Epithelial cell of proximal tubule (primary cell): ENCODE measurements at regions not wholly inside any gene's neighbourhood (a gene's known extent, or its start where the extent isn't known, plus 50 kb on each side); places are given as distances from the start of the nearest gene placed in this dataset.
A peak's percentile ranks its signal among the peaks of the same experiment; 100 is the strongest.

Experiments
- DNase-seq: peaks from one replicate; pipeline ENCODE4 v3.0.0-alpha.2; 2011; ENCODE audit warnings: low read depth
- H3K4me3 ChIP-seq: 2 replicates; pipeline ENCODE4 v1.5.1; 2011; ENCODE audit warnings: low read depth, mild to moderate bottlenecking, low read length
- TF ChIP-seq, protein P1 (sequence below): conservative IDR thresholded peaks from 2 replicates; pipeline ENCODE4 v1.5.1; 2012; ENCODE audit warnings: low read depth, mild to moderate bottlenecking, low read length

DNA sequence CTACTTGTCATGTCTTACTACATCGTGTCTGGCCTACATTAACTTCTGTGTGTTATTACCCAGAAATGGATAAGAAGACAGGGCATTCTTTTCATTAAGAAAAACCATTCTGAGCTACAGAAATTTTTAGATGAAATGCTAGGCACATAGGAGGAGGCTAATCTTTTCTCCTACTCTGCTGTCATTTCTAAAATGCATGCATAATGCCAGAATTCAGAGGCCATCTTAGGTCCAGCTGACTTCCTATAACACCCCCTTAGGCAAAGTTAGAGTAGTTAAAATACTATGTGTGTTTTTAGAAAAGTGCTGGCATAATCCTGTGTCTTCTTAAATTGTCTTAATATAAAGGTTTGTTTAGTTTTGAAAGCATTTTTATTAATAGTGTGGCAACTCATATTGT lies 352.6 kb downstream of the CSNK1G3 start:
- peak overlapping the region; percentile 45 for H3K4me3 ChIP-seq
- DNase-seq: no peak
- TF ChIP-seq, protein P1, sequence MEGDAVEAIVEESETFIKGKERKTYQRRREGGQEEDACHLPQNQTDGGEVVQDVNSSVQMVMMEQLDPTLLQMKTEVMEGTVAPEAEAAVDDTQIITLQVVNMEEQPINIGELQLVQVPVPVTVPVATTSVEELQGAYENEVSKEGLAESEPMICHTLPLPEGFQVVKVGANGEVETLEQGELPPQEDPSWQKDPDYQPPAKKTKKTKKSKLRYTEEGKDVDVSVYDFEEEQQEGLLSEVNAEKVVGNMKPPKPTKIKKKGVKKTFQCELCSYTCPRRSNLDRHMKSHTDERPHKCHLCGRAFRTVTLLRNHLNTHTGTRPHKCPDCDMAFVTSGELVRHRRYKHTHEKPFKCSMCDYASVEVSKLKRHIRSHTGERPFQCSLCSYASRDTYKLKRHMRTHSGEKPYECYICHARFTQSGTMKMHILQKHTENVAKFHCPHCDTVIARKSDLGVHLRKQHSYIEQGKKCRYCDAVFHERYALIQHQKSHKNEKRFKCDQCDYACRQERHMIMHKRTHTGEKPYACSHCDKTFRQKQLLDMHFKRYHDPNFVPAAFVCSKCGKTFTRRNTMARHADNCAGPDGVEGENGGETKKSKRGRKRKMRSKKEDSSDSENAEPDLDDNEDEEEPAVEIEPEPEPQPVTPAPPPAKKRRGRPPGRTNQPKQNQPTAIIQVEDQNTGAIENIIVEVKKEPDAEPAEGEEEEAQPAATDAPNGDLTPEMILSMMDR: no peak

DNA sequence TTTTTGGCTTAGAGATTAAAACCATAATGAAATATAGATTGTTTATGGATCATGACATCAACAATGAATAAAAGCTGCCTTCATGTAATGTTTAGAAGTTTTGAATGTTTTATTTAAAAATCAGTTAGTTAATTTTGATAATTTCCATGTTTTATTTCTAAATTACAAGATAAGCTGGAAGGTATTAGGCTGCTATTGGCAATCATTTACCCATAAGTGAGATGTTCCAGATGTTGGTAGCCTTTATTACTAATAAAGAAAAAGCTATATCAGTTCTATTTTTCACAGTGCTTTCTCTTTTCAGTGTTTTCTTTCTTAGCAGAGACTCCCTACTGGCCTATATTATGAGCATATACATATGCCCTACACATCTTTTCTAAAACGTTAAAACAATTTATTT lies 347.0 kb downstream of the CSNK1G3 start:
- no peak for DNase-seq
- TF ChIP-seq, protein P1: no peak
- H3K4me3 ChIP-seq: no peak overlapping the region

DNA sequence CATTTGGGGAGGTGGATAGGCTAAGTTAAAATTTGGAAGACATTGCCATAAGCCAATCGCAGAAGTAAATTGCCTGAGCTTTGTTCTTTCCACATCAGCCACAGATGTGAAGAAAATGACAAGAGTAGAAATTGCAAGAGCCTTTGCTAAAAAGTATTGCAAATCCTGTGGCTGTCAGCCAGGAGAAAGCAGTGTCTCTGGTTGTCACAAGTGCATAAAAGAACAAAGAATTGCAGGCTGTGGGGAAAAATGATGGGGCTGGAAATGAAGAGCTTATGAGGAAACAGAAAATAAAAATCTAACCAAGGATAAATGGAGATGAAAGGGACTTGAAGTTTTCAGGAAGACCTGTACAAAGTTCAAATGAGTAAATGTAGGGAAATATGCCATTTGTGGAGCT lies 344.8 kb downstream of the CSNK1G3 start:
- TF ChIP-seq, protein P1: no peak
- no peak for DNase-seq
- H3K4me3 ChIP-seq: no peak overlapping the region

DNA sequence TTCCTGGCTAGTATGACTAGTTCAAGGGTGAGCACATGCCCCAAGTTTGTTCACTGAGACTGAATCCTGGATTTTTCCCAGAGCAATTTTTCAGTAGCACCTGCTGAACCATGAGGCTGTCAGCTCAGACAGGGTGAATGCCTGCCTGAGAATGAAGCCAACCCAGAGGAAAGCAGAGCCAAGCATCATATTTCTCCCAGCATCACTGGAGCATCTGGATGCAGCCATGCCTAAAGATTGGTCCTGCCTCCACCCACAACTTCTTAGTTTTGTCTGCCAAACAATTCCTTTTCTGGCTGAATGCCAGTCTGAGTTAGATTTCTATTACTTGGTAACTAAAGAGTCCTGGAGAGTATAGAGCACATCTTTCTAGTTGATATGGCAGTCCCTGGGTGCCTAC lies 343.6 kb downstream of the CSNK1G3 start:
- H3K4me3 ChIP-seq: no peak overlapping the region
- TF ChIP-seq, protein P1: no peak
- DNase-seq: peak; percentile 60

DNA sequence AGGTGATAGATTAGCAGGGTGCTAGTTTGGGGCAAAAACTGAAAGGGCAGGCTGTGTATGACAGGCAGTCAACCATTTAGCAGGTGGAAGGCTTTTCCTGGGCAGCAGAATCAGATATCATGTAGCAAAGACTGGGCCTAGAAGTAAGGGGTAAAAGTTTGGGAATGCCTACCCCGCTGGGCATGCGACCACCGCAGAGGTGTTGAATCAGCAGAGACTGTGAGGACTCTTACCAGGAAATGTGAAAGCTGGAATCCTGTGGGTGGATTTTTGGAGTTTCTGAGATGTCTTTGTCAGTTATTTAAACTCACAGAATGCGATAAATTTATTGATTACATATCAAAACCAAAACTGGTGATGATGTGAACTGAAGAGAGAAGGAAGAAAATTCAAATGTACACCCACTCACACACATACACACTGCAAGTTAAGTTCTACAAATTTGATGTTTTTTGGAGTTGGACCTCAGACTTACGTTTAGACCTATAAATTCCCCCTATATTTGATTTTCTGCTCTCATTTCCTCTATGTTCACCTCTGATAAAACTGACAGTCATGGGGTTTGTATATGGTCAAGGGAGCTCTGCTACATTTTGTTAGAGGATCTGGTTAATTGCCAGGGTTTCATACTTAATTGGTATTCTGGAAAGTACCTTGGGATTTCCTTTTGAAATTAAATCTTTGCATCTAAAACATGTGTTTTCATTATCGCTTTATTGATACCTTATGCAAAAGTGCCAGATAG lies 333.6 kb downstream of the CSNK1G3 start:
- TF ChIP-seq, protein P1: no peak
- DNase-seq: no peak
- H3K4me3 ChIP-seq: no peak overlapping the region

DNA sequence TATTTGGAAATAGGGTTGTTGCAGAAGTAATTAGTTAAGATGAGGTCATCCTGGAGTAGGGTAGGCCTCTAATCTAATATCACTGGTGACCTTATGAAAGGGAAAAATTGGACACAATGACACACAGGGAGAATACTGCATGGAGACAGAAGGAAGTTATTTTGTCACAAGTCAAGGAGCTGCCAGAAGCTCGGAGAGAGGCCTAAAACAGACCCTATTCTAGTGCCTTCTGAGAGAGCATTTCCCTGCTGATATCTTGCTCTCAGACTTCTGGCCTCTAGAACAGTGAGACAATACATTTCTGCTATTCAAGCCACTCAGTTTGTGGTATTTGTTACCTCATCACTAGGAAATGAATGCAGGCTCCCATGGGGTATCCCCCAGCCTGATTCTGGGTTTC lies 332.9 kb downstream of the CSNK1G3 start:
- no peak overlapping the region for H3K4me3 ChIP-seq
- TF ChIP-seq, protein P1: no peak
- peak; percentile 63 for DNase-seq

DNA sequence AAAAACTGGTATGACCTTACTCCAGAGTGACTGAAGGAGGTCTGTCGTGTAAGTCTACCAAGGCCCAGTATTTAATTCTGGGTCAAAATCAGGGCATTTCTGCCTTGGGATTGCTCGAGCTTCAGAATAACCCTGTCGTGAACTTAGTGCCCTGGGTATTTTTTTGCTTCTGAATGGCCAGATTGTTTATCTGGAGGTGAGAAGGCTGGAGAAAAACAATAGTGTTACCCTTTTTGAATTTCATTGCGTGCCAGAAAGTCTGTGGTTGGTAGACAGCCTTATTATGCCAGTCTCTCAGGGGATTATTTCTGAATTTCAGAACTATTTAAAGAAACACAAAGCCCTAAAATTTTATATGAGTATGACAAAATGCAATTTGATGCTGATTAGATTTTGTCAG lies 323.4 kb downstream of the CSNK1G3 start:
- TF ChIP-seq, protein P1: no peak
- H3K4me3 ChIP-seq: no peak overlapping the region
- DNase-seq: no peak
